ENCODE measurements at regions not wholly inside any gene's neighbourhood (a gene's known extent, or its start where the extent isn't known, plus 50 kb on each side); places are given as distances from the start of the nearest gene placed in this dataset.
"Not testable (repeated sequence)": the region's sequence is repeated elsewhere in the genome, so short reads cannot be mapped to it uniquely, and the experiment has no call there.

- H3K4me3 Mint-ChIP-seq, result no peak overlapping the region
- no peaks in the 10 kb centered on the region for H3K9me3 Mint-ChIP-seq (ENCODE audit: low read depth)
- CTCF ChIA-PET, result no interaction called here
- ATAC-seq, result no peak
- no peak for DNase-seq
- H3K27me3 Mint-ChIP-seq, result peaks cover 7% of the 10 kb centered on the region
- no peak overlapping the region for H3K27ac Mint-ChIP-seq
- no peaks in the 10 kb centered on the region for H3K4me1 Mint-ChIP-seq
- no peaks in the 10 kb centered on the region for H3K36me3 Mint-ChIP-seq
Observed at GRCh38 chr7:1296356-1296981, 63.8 kb downstream of the UNCX start.

DNA sequence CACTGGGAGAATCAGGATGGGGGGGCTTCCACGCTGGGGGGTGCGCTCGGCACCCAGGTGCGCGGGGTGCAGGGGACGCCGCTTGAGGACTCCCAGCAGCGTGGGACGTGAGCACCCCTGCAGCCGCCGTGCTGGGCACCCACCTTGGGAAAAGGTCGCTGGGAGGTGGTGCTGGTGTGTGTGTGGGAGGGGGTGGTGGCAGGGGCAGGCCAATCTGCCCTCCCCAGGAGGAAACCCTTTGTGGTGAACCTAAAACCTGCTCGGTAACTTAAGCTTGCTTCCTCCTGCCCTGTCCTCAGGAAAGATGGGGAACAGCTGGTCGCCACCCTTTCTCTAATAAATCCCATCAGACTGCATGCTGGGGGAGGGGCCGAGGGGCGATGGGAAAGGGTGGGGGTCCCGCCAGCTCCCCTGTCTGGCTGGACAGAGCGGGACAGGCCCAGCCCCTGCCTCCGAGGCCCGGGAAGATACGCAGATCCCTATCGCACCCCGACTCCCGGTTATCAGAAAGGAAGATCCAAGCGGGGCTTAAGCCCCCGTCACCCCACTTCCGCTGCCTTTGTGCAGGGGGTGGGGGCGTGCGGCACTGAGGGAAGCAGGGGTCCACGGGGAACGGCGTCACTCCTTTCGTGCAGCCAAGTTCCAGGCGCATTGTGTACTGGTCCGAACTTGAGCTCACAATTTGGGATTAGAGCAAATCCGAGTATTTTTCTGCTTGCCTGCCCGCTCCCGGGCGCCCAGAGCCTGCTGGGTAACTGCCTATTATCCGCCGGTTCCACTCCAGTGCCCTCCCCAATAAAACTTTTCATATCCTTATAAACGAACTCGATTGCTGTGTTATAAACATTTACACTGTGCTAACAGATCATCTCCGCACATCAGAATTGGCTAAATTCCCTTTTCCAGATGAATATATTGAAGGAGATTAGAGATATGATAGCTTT, 64.6 kb downstream of the UNCX start:
- H3K36me3 Mint-ChIP-seq, result no peaks in the 10 kb centered on the region
- H3K9me3 Mint-ChIP-seq (ENCODE audit: low read depth), result no peaks in the 10 kb centered on the region
- no peak for DNase-seq
- no peak overlapping the region for H3K27ac Mint-ChIP-seq
- peaks cover 2% of the 10 kb centered on the region for H3K27me3 Mint-ChIP-seq
- no peak for ATAC-seq
- CTCF ChIA-PET, result no interaction called here
- no peak overlapping the region for H3K4me3 Mint-ChIP-seq
- no peaks in the 10 kb centered on the region for H3K4me1 Mint-ChIP-seq

DNA sequence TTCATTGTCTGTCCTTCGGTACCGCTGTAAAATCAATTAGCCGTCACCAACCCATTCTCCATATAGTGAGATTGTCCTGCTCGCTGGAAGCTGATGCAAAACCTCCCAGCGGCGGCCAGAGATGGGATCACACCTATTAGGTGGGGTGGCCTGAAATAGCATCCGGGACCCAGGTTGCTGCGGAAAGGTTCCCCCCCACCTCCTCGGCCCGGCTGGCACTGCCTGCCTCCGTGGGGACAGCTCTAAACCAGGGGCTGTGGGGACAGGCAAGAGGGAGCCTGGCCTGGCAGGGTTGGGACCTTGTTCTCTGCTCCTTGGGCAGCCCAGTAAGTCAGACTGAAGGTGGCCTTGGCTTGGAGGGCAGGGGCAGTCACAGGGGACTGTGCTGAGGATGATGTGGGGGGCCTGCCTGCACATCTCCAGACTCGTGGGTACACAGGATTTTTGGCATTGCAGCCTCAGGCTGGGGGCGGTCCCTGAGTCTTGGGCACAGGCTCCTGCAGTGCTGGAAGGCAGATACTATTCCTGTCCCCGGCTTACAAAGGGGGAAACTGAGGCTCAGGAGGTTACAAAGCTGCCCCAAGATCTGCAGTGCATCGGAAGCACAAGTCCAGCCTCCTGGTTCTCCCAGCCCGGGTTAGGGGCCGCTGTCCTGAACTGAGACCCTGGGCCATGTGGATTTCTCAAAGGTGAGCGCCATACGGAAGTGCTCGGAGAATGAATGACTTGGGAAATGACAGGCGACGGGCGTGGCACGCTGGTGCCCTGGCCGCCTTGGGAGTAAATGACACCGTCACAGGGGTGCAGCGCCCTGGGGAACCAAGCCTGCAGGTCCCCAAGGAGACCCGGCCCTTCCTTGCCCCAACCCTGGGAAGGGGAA, 65.6 kb downstream of the UNCX start:
- ATAC-seq (no peak), DNase-seq (no peak)
- H3K9me3 Mint-ChIP-seq (ENCODE audit: low read depth), result no peaks in the 10 kb centered on the region
- CTCF ChIA-PET, result no interaction called here
- H3K4me3 Mint-ChIP-seq, result no peak overlapping the region
- no peaks in the 10 kb centered on the region for H3K36me3 Mint-ChIP-seq
- no peak overlapping the region for H3K27ac Mint-ChIP-seq
- peaks cover 2% of the 10 kb centered on the region for H3K27me3 Mint-ChIP-seq
- no peaks in the 10 kb centered on the region for H3K4me1 Mint-ChIP-seq

- Mint-ChIP-seq H3K4me1 (no peaks in the 10 kb centered on the region), H3K27ac (no peak overlapping the region), H3K27me3 (peaks cover 2% of the 10 kb centered on the region), H3K9me3 (ENCODE audit: low read depth) (no peaks in the 10 kb centered on the region), H3K36me3 (no peaks in the 10 kb centered on the region), H3K4me3 (no peak overlapping the region)
- CTCF ChIA-PET, result no interaction called here
- DNase-seq (no peak), ATAC-seq (no peak)
Observed at GRCh38 chr7:1298931-1299885, 66.5 kb downstream of the UNCX start.

- DNase-seq, result no peak
- peaks cover 2% of the 10 kb centered on the region for H3K27me3 Mint-ChIP-seq
- H3K4me3 Mint-ChIP-seq, result no peak overlapping the region
- no peaks in the 10 kb centered on the region for H3K9me3 Mint-ChIP-seq (ENCODE audit: low read depth)
- H3K27ac Mint-ChIP-seq, result no peak overlapping the region
- H3K4me1 Mint-ChIP-seq, result no peaks in the 10 kb centered on the region
- no peaks in the 10 kb centered on the region for H3K36me3 Mint-ChIP-seq
- no peak for ATAC-seq
- CTCF ChIA-PET, result no interaction called here
Observed at GRCh38 chr7:1300206-1300605, 67.5 kb downstream of the UNCX start.

GRCh38 chr7:1300636-1301035, 68.0 kb downstream of the UNCX start:
- Mint-ChIP-seq H3K27ac (no peak overlapping the region), H3K4me3 (no peak overlapping the region), H3K4me1 (no peaks in the 10 kb centered on the region), H3K36me3 (no peaks in the 10 kb centered on the region), H3K27me3 (peaks cover 2% of the 10 kb centered on the region), H3K9me3 (ENCODE audit: low read depth) (no peaks in the 10 kb centered on the region)
- DNase-seq (no peak), ATAC-seq (no peak)
- CTCF ChIA-PET, result no interaction called here

DNA sequence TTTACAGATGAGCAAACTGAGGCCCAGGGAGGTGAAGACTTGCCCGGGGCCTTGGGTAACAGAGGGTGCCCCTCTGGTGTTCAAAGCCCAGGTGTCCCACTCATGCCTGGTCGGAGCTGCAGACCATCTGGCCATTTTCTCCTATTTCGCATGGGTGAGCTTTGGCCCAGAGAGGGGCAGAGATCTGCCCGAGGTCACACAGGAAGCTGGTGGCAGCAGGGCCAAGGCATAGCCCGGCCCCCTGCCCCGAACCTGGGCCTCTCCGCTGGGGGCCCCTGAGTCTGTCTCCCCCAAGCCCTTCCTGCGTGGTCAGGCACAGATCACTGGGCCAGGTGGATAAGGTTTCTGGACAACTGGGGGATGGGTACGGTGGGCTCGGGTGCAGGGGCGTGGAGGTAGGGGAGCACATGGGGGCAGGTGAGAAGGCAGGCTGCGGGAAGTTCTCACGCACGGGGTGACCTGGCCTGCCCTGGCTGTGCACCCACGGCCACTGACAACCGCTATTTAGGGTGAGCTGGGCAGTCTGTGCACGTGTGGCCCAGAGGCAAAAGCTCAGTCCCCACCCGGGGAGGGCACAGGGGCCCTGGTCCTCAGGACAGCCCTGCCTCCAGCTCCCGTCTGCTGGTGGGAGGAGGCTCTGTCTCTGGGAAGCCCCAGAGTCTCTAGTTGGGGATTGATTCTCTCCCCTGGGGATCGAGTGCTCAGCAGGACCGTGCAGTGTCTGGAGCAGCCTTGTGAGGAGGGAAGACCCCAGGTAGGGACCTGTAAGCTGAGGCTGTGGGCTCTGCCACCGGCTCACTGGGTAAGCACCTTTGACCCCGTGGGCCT, 68.6 kb downstream of the UNCX start:
- ATAC-seq, result no peak
- Mint-ChIP-seq H3K27me3 (peaks cover 2% of the 10 kb centered on the region), H3K36me3 (no peaks in the 10 kb centered on the region), H3K9me3 (ENCODE audit: low read depth) (no peaks in the 10 kb centered on the region), H3K27ac (no peak overlapping the region), H3K4me1 (no peaks in the 10 kb centered on the region), H3K4me3 (no peak overlapping the region)
- CTCF ChIA-PET, result no interaction called here
- no peak for DNase-seq

DNA sequence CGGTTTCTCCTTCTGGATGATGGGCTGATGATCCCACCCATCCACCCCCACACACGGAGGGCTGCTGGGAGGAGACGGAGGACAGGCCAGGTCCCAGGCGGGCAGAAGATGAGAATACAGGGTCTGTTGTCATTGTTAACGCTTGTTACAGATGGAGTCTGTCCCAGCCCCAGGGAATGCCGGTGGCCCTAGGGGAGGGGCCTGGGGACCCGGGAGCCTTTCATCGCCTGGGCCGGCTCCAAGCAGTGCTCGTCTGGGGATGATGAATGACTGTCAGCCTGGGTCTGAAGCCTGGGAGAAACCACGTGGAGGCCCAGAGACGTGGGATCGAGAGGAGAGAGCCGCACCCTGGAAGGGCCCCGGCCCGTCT, 69.2 kb downstream of the UNCX start:
- Mint-ChIP-seq H3K36me3 (no peaks in the 10 kb centered on the region), H3K9me3 (ENCODE audit: low read depth) (no peaks in the 10 kb centered on the region), H3K27me3 (no peaks in the 10 kb centered on the region), H3K4me1 (no peaks in the 10 kb centered on the region), H3K27ac (no peak overlapping the region), H3K4me3 (no peak overlapping the region)
- CTCF ChIA-PET, result no interaction called here
- ATAC-seq, result no peak
- no peak for DNase-seq

GRCh38 chr7:1302936-1303335, 70.3 kb downstream of the UNCX start:
- Mint-ChIP-seq H3K36me3 (no peaks in the 10 kb centered on the region), H3K4me1 (no peaks in the 10 kb centered on the region), H3K9me3 (ENCODE audit: low read depth) (no peaks in the 10 kb centered on the region), H3K4me3 (no peak overlapping the region), H3K27me3 (no peaks in the 10 kb centered on the region), H3K27ac (no peak overlapping the region)
- DNase-seq, result no peak
- CTCF ChIA-PET, result no interaction called here
- ATAC-seq, result no peak

DNA sequence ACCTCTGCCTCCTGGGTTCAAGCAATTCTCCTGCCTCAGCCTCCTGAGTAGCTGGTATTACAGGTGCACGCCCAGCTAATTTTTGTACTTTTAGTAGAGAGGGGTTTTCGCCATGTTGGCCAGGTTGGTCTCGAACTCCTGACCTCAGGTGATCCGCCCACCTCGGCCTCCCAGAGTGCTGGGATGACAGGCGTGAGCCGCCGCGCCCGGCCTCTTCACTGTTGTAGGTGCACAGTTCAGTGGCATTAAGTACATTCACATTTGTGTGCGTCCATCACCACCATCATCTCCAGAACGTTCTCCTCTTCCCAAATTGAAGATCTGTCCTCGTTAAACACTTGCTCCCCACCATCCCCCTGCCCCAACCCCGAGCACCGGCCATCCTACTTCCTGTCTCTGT, 71.3 kb downstream of the UNCX start:
- CTCF ChIA-PET; DNase-seq; ATAC-seq; H3K4me3 Mint-ChIP-seq; H3K27me3 Mint-ChIP-seq; H3K4me1 Mint-ChIP-seq; H3K9me3 Mint-ChIP-seq (ENCODE audit: low read depth); H3K27ac Mint-ChIP-seq; H3K36me3 Mint-ChIP-seq: not testable (repeated sequence)

- Mint-ChIP-seq H3K4me3 (no peak overlapping the region), H3K4me1 (no peaks in the 10 kb centered on the region), H3K27ac (no peak overlapping the region), H3K9me3 (ENCODE audit: low read depth) (no peaks in the 10 kb centered on the region), H3K36me3 (no peaks in the 10 kb centered on the region), H3K27me3 (no peaks in the 10 kb centered on the region)
- CTCF ChIA-PET, result no interaction called here
- ATAC-seq, result no peak
- no peak for DNase-seq
Observed at GRCh38 chr7:1305873-1306272, 73.2 kb downstream of the UNCX start.

GRCh38 chr7:1307828-1308227, 75.2 kb downstream of the UNCX start:
- ATAC-seq (no peak), DNase-seq (no peak)
- Mint-ChIP-seq H3K27ac (no peak overlapping the region), H3K27me3 (no peaks in the 10 kb centered on the region), H3K9me3 (ENCODE audit: low read depth) (no peaks in the 10 kb centered on the region), H3K36me3 (no peaks in the 10 kb centered on the region), H3K4me1 (no peaks in the 10 kb centered on the region), H3K4me3 (no peak overlapping the region)
- CTCF ChIA-PET, result no interaction called here
